OCI-LY7 (cell line): ENCODE measurements at regions not wholly inside any gene's neighbourhood (a gene's known extent, or its start where the extent isn't known, plus 50 kb on each side); places are given as distances from the start of the nearest gene placed in this dataset.

Source experiments
- BruUV-seq: library from RNA; stranded (reverse); fragments of 400-500 nt; replicated peaks from 2 replicates; lab custom pipeline; 2021; lab: Mats Ljungman, UMichigan
- CTCF ChIA-PET: fragments of 300-600 bp; sonication (Branson Sonifier 250); formaldehyde crosslinking; loops from one replicate; lab custom pipeline; 2022; ENCODE audit warnings: antibody characterized with exemption; ENCODE audit not compliant: unreplicated experiment; lab: Charles Lee
- POLR2A ChIA-PET: fragments of 300-600 bp; sonication (Branson Sonifier 250); formaldehyde crosslinking; loops from one replicate; lab custom pipeline; 2022; ENCODE audit warnings: antibody characterized with exemption; lab: Charles Lee
- DNase-seq: peaks from one replicate; pipeline ENCODE4 v3.0.0-alpha.2; 2015; ENCODE audit warnings: low spot score
- H2AFZ ChIP-seq: fragments of 200-600 bp; sonication (generic), shearing (Covaris generic); 2 replicates; pipeline ENCODE4 v1.6.1; 2014; ENCODE audit warnings: mild to moderate bottlenecking, antibody characterized with exemption, low read length, moderate library complexity
- H3K27ac ChIP-seq: fragments of 200-600 bp; sonication (generic); 2 replicates; pipeline ENCODE4 v1.5.1; 2014; ENCODE audit warnings: mixed run types, low read depth, mild to moderate bottlenecking, moderate library complexity, low read length, inconsistent platforms; ENCODE audit not compliant: poor library complexity, severe bottlenecking
- H3K36me3 ChIP-seq: fragments of 200-600 bp; sonication (generic); 2 replicates; pipeline ENCODE4 v1.6.1; 2014; ENCODE audit warnings: mild to moderate bottlenecking, antibody characterized with exemption, low read length, moderate library complexity, mixed read lengths; ENCODE audit not compliant: insufficient read depth
- H3K4me1 ChIP-seq: fragments of 200-600 bp; sonication (generic); 2 replicates; pipeline ENCODE4 v1.5.1; 2014; ENCODE audit warnings: mild to moderate bottlenecking, low read length; ENCODE audit not compliant: insufficient read depth, poor library complexity, severe bottlenecking
- H3K4me2 ChIP-seq: fragments of 200-600 bp; sonication (generic); 2 replicates; pipeline ENCODE4 v1.6.1; 2014; ENCODE audit warnings: mild to moderate bottlenecking, low read length
- H3K4me3 ChIP-seq: fragments of 200-600 bp; sonication (generic); 2 replicates; pipeline ENCODE4 v1.5.1; 2014; ENCODE audit warnings: mild to moderate bottlenecking, low read depth, low read length; ENCODE audit not compliant: poor library complexity, severe bottlenecking
- H3K79me2 ChIP-seq: fragments of 200-600 bp; sonication (generic); 2 replicates; pipeline ENCODE4 v1.6.1; 2016; ENCODE audit warnings: low read depth, mild to moderate bottlenecking, low read length, moderate library complexity, mixed read lengths; ENCODE audit not compliant: insufficient read depth
- H3K9me2 ChIP-seq: fragments of 200-600 bp; sonication (generic); 2 replicates; pipeline ENCODE4 v1.6.1; 2016; ENCODE audit warnings: mild to moderate bottlenecking, low read length, mixed read lengths; ENCODE audit not compliant: insufficient read depth
- H3K9me3 ChIP-seq: fragments of 200-600 bp; sonication (generic); 2 replicates; pipeline ENCODE4 v1.6.1; 2014; ENCODE audit warnings: mild to moderate bottlenecking, mixed run types, low read length, mixed read lengths
- H4K20me1 ChIP-seq: fragments of 200-600 bp; sonication (generic); 2 replicates; pipeline ENCODE4 v1.6.1; 2014; ENCODE audit warnings: mild to moderate bottlenecking, antibody characterized with exemption, low read length, moderate library complexity, mixed read lengths; ENCODE audit not compliant: insufficient read depth
- EZH2phosphoT487 ChIP-seq: fragments of 200-600 bp; sonication (generic); IDR thresholded peaks from 2 replicates; pipeline ENCODE4 v1.6.1; 2018; ENCODE audit warnings: low read depth, borderline replicate concordance, mild to moderate bottlenecking, mixed run types, antibody characterized with exemption, low read length, moderate library complexity, mixed read lengths
- intact Hi-C: fragments of 100-400 bp; cut with micrococcal nuclease; formaldehyde crosslinking; loops from one replicate; pipeline ENCODE4 v1.10.0; 2022; ENCODE audit not compliant: unreplicated experiment
- TF ChIP-seq, protein P1 (sequence below): fragments of 200-600 bp; sonication (generic); conservative IDR thresholded peaks from 2 replicates; pipeline ENCODE4 v1.5.1; 2014; ENCODE audit warnings: mild to moderate bottlenecking, antibody characterized with exemption, low read length, moderate library complexity, mixed read lengths

DNA sequence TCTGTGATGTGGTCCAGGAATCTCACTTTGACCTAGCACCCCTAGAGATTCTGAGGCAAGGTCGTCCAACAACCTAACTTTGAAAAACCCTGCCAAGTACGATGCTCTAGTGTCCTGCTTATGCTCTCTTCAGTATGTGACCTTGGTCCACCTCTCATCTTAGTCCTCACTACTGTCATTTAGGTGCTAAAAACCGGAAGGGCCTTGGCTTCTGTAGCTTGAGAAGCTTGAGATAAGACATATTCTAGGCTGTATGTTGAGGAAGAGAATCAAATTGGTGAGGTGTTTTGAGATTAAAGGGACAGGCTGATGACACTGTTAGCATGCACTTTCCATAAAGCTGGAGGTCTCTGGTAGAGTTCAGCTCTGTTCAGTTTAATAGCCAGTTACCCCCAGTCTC is 57.0 kb upstream of the MTPN start:
- Histone ChIP-seq H3K27ac (no peak overlapping the region), H3K9me2 (no peaks in the 10 kb centered on the region), H3K9me3 (no peaks in the 10 kb centered on the region), H2AFZ (no peak overlapping the region), H3K4me1 (no peaks in the 10 kb centered on the region), H3K79me2 (no peaks in the 10 kb centered on the region), H4K20me1 (no peaks in the 10 kb centered on the region), H3K36me3 (no peaks in the 10 kb centered on the region), H3K4me2 (no peak overlapping the region), H3K4me3 (no peak overlapping the region)
- TF ChIP-seq, protein P1, sequence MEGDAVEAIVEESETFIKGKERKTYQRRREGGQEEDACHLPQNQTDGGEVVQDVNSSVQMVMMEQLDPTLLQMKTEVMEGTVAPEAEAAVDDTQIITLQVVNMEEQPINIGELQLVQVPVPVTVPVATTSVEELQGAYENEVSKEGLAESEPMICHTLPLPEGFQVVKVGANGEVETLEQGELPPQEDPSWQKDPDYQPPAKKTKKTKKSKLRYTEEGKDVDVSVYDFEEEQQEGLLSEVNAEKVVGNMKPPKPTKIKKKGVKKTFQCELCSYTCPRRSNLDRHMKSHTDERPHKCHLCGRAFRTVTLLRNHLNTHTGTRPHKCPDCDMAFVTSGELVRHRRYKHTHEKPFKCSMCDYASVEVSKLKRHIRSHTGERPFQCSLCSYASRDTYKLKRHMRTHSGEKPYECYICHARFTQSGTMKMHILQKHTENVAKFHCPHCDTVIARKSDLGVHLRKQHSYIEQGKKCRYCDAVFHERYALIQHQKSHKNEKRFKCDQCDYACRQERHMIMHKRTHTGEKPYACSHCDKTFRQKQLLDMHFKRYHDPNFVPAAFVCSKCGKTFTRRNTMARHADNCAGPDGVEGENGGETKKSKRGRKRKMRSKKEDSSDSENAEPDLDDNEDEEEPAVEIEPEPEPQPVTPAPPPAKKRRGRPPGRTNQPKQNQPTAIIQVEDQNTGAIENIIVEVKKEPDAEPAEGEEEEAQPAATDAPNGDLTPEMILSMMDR = no peak
- TF ChIP-seq EZH2phosphoT487 = no peak
- no TSS peak for BruUV-seq
- ChIA-PET CTCF (no interaction called here), POLR2A (interaction anchor here (1.0 kb wide), 1 partner anchor 17 kb away, joined by 3 read pairs; no protein-coding TSS in a partner anchor)
- intact Hi-C loops = no loop called here
- DNase-seq = no peak

DNA sequence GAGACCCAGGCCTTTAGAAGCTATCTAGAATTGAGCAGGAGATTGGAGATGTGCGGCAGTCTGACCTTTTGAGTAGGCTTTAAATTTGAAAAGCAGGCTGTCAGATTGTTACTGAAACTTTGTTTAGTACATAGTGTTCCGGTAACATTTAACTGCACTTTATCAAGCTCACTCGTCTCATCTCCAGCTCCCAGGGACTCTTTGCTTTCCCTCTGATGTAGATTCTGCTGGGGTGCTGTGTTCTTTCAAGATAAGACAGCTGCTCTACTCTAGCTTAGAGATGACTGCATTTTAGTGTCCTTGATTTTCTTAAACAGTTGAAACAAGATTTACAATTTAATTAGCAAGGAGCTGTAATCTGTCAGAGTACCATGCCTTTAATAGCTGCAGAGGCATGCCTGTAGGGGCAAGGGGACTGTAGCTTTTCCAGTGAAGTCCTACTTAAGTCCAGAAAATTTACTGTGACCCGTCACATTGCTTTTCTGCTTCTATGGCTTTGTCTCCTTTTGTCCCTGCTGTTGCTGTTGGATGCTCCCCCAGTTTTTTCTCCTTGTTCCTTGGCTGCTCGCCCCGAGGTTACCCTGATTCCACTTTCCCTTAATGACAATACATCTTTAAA is 56.4 kb upstream of the MTPN start:
- BruUV-seq = no TSS peak
- Histone ChIP-seq H4K20me1 (no peaks in the 10 kb centered on the region), H2AFZ (no peak overlapping the region), H3K4me1 (no peaks in the 10 kb centered on the region), H3K4me3 (no peak overlapping the region), H3K27ac (no peak overlapping the region), H3K9me2 (no peaks in the 10 kb centered on the region), H3K4me2 (no peak overlapping the region), H3K9me3 (no peaks in the 10 kb centered on the region), H3K79me2 (no peaks in the 10 kb centered on the region), H3K36me3 (no peaks in the 10 kb centered on the region)
- TF ChIP-seq, protein P1 = no peak
- TF ChIP-seq EZH2phosphoT487 = no peak
- ChIA-PET POLR2A (interaction anchor here (1.0 kb wide), 1 partner anchor 16 kb away, joined by 3 read pairs; no protein-coding TSS in a partner anchor), CTCF (no interaction called here)
- intact Hi-C loops = no loop called here
- DNase-seq = no peak

DNA sequence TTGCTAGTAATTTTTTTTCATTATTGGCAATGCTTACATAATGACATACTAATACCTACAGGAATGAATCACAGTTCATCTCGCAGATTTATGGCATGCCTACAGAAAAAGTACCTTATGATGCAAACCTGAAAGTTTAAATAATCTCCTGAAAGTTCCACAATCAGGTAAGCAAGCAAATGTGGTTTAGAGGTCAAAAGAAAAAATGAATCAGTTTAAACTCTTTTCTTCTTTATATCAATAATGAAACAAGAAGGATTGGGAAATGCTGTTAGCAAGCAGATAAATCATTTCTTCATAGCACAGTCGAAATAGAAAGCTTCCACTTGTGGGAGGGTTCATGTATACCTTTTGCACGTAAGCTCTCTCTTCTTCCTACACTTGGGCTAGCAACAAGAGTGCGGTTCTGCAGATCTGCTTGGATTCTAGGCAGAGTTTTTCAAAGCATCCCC is 53.7 kb upstream of the MTPN start:
- DNase-seq = no peak
- BruUV-seq = no TSS peak
- no peak for TF ChIP-seq EZH2phosphoT487
- TF ChIP-seq, protein P1 = no peak
- H3K9me2 ChIP-seq = no peaks in the 10 kb centered on the region
- no peaks in the 10 kb centered on the region for H3K4me1 ChIP-seq
- no peak overlapping the region for H3K27ac ChIP-seq
- intact Hi-C loops = no loop called here
- no peaks in the 10 kb centered on the region for H3K9me3 ChIP-seq
- H3K79me2 ChIP-seq = no peaks in the 10 kb centered on the region
- no peak overlapping the region for H2AFZ ChIP-seq
- POLR2A ChIA-PET = interaction anchor here (0.9 kb wide), 1 partner anchor 238 kb away, joined by 3 read pairs; no protein-coding TSS in a partner anchor
- H4K20me1 ChIP-seq = no peaks in the 10 kb centered on the region
- H3K4me3 ChIP-seq = no peak overlapping the region
- no peaks in the 10 kb centered on the region for H3K36me3 ChIP-seq
- CTCF ChIA-PET = no interaction called here
- no peak overlapping the region for H3K4me2 ChIP-seq
